ENCODE measurements at regions not wholly inside any gene's neighbourhood (a gene's known extent, or its start where the extent isn't known, plus 50 kb on each side); places are given as distances from the start of the nearest gene placed in this dataset.

- H3K4me3 ChIP-seq (ENCODE audit: low read depth, low read length): no peak overlapping the region
- TF ChIP-seq CTCF (IDR thresholded peaks at IDR 0.05; ENCODE audit: borderline replicate concordance, insufficient read depth, low read depth, low read length): no peak
These were observed 446.5 kb upstream of the CDH5 start for GRCh38 chr16:65919986-65920376.

- no peak overlapping the region for H3K4me3 ChIP-seq (ENCODE audit: low read depth, low read length)
- TF ChIP-seq CTCF (IDR thresholded peaks at IDR 0.05; ENCODE audit: borderline replicate concordance, insufficient read depth, low read depth, low read length): no peak
These were observed 447.1 kb upstream of the CDH5 start for GRCh38 chr16:65919145-65919985.

- TF ChIP-seq CTCF (IDR thresholded peaks at IDR 0.05; ENCODE audit: borderline replicate concordance, insufficient read depth, low read depth, low read length): no peak
- H3K4me3 ChIP-seq (ENCODE audit: low read depth, low read length): no peak overlapping the region
These were observed 449.0 kb upstream of the CDH5 start for GRCh38 chr16:65917466-65917865.

GRCh38 chr16:65916995-65917394 lies 449.5 kb upstream of the CDH5 start:
- H3K4me3 ChIP-seq (ENCODE audit: low read depth, low read length): no peak overlapping the region
- TF ChIP-seq CTCF (IDR thresholded peaks at IDR 0.05; ENCODE audit: borderline replicate concordance, insufficient read depth, low read depth, low read length): no peak

- no peak for TF ChIP-seq CTCF (IDR thresholded peaks at IDR 0.05; ENCODE audit: borderline replicate concordance, insufficient read depth, low read depth, low read length)
- H3K4me3 ChIP-seq (ENCODE audit: low read depth, low read length): no peak overlapping the region
These were observed 456.2 kb upstream of the CDH5 start for GRCh38 chr16:65910291-65910690.

GRCh38 chr16:65909310-65910050 lies 457.0 kb upstream of the CDH5 start:
- no peak for TF ChIP-seq CTCF (IDR thresholded peaks at IDR 0.05; ENCODE audit: borderline replicate concordance, insufficient read depth, low read depth, low read length)
- no peak overlapping the region for H3K4me3 ChIP-seq (ENCODE audit: low read depth, low read length)

All from GM12875 (cell line).